Right lobe of liver (tissue), 4 donors: ENCODE measurements at regions not wholly inside any gene's neighbourhood (a gene's known extent, or its start where the extent isn't known, plus 50 kb on each side); places are given as distances from the start of the nearest gene placed in this dataset.

Experiments
- CTCF ChIP-seq, 4 donors: fragments of 200-600 bp in 3 of 4; fragments of 450-650 bp in 1 of 4; IDR thresholded peaks; one replicate each; pipeline versions ENCODE4 v1.5.1 to v1.8.0; 2016 to 2022; ENCODE audit warnings: antibody characterized with exemption in 4 of 4, mild to moderate bottlenecking in 2 of 4
- POLR2A ChIP-seq: fragments of 450-650 bp; IDR thresholded peaks from one replicate; pipeline ENCODE4 v1.6.1; 2017; ENCODE audit warnings: antibody characterized with exemption, mild to moderate bottlenecking
- donor health status: DM: no; HTN: no; CAD: no.
- donor health status: DM: no; HTN: no; CAD: no.
- donor health status: DM: no; HTN: yes; CAD: no.

GRCh38 chr5:82521431-82522051 lies 243.4 kb upstream of the RPS23 start:
- TF ChIP-seq CTCF (IDR thresholded peaks at IDR 0.05) (no peak), POLR2A (no peak)
